Activated CD4-positive, alpha-beta T cell treated with anti-CD3 and anti-CD28 coated beads, Interleukin-2, amount 10 ng/mL, durations not matched to agents 24 days and 14 days (primary cell): ENCODE measurements at regions not wholly inside any gene's neighbourhood (a gene's known extent, or its start where the extent isn't known, plus 50 kb on each side); places are given as distances from the start of the nearest gene placed in this dataset.

ENCODE experiments used
- DNase-seq: peaks from one replicate; pipeline ENCODE4 v3.0.0; 2022
- H3K27ac Mint-ChIP-seq: one replicate; pipeline ENCODE4 v1.8.0; 2022; ENCODE audit warnings: mild to moderate bottlenecking, mixed read lengths
- H3K27me3 Mint-ChIP-seq: one replicate; pipeline ENCODE4 v1.8.0; 2022; ENCODE audit warnings: mixed read lengths
- H3K36me3 Mint-ChIP-seq: one replicate; pipeline ENCODE4 v1.8.0; 2022; ENCODE audit warnings: low read depth, mild to moderate bottlenecking, mixed read lengths
- H3K4me1 Mint-ChIP-seq: one replicate; pipeline ENCODE4 v1.8.0; 2021; ENCODE audit warnings: mixed read lengths
- H3K4me3 Mint-ChIP-seq: one replicate; pipeline ENCODE4 v1.8.0; 2022; ENCODE audit warnings: mild to moderate bottlenecking, moderate library complexity, mixed read lengths
- H3K9me3 Mint-ChIP-seq: one replicate; pipeline ENCODE4 v1.8.0; 2021; ENCODE audit warnings: mixed read lengths
- intact Hi-C: fragments of 100-400 bp; cut with micrococcal nuclease; formaldehyde crosslinking; loops from one replicate; pipeline ENCODE4 v1.15.1; 2023

- no peak overlapping the region for H3K27ac Mint-ChIP-seq
- peak; percentile 47 for DNase-seq
- no peaks in the 10 kb centered on the region for H3K36me3 Mint-ChIP-seq
- peaks cover 3% of the 10 kb centered on the region for H3K9me3 Mint-ChIP-seq
- H3K4me1 Mint-ChIP-seq = no peaks in the 10 kb centered on the region
- no peaks in the 10 kb centered on the region for H3K27me3 Mint-ChIP-seq
- intact Hi-C loops = no loop called here
- H3K4me3 Mint-ChIP-seq = no peak overlapping the region
Measured at GRCh38 chr12:34206061-34206785, 183.9 kb downstream of the ALG10 start.

GRCh38 chr12:34207858-34208257 is 185.6 kb downstream of the ALG10 start:
- H3K27me3 Mint-ChIP-seq = no peaks in the 10 kb centered on the region
- no peaks in the 10 kb centered on the region for H3K36me3 Mint-ChIP-seq
- no peaks in the 10 kb centered on the region for H3K4me1 Mint-ChIP-seq
- peaks cover 3% of the 10 kb centered on the region for H3K9me3 Mint-ChIP-seq
- no peak overlapping the region for H3K4me3 Mint-ChIP-seq
- intact Hi-C loops = no loop called here
- no peak for DNase-seq
- no peak overlapping the region for H3K27ac Mint-ChIP-seq

- intact Hi-C loops = no loop called here
- no peak overlapping the region for H3K4me3 Mint-ChIP-seq
- no peak overlapping the region for H3K27ac Mint-ChIP-seq
- H3K4me1 Mint-ChIP-seq = no peaks in the 10 kb centered on the region
- H3K27me3 Mint-ChIP-seq = no peaks in the 10 kb centered on the region
- DNase-seq = no peak
- H3K36me3 Mint-ChIP-seq = no peaks in the 10 kb centered on the region
- peaks cover 3% of the 10 kb centered on the region for H3K9me3 Mint-ChIP-seq
Measured at GRCh38 chr12:34208331-34209258, 186.3 kb downstream of the ALG10 start.

DNA sequence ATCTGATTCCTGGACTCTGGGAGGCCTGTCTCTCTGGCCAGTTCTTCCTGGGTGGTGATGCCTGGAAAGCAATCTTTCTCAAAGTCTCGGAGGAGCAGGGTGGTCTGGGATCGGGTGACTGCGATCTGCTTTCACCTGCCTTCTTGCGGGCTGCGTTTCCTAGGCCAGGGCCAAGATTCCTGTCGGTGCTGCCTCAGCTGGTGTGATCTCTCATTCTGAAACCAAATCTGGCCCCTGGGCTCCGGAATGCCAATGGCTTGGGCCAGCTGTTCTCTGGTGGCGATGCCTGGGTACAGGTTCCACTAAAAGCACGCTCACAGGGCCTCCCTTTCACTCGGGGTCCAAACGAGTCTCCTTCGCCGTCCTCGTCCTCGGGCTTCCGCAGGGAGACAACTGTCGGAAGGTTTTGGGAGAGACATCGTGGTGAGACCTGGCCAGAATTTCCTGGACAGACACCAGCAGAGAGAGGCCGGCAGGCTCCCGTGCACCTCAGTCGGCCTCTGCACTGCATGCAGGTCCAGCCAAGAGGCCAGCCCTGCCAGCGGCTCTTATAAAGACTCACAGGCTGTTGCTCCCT is 187.1 kb downstream of the ALG10 start:
- DNase-seq = no peak
- Mint-ChIP-seq H3K4me1 (no peaks in the 10 kb centered on the region), H3K36me3 (no peaks in the 10 kb centered on the region), H3K4me3 (no peak overlapping the region), H3K27ac (no peak overlapping the region), H3K27me3 (no peaks in the 10 kb centered on the region), H3K9me3 (peaks cover 3% of the 10 kb centered on the region)
- intact Hi-C loops = no loop called here

DNA sequence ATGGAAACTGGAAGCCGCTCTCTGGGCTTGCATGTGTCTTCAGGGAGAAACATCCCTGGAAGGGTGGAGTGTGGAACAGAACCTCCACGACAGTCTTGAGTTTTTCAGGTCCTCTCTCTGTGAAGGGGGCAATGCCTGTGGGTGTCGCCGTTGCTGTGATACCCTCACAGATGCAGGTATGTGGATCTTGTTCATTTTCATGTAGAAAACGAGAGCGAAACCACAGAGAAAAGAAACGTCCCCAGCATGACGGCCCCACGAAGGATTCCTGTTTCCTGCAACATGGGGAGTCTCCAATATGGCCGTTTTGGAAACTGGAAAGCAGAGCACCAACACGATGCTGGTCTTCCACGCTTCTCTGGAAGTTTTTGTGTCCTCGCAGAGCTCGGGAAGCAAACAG is 187.9 kb downstream of the ALG10 start:
- no peaks in the 10 kb centered on the region for H3K4me1 Mint-ChIP-seq
- H3K27ac Mint-ChIP-seq = no peak overlapping the region
- H3K9me3 Mint-ChIP-seq = peaks cover 3% of the 10 kb centered on the region
- H3K27me3 Mint-ChIP-seq = no peaks in the 10 kb centered on the region
- H3K36me3 Mint-ChIP-seq = no peaks in the 10 kb centered on the region
- no peak overlapping the region for H3K4me3 Mint-ChIP-seq
- intact Hi-C loops = no loop called here
- no peak for DNase-seq

DNA sequence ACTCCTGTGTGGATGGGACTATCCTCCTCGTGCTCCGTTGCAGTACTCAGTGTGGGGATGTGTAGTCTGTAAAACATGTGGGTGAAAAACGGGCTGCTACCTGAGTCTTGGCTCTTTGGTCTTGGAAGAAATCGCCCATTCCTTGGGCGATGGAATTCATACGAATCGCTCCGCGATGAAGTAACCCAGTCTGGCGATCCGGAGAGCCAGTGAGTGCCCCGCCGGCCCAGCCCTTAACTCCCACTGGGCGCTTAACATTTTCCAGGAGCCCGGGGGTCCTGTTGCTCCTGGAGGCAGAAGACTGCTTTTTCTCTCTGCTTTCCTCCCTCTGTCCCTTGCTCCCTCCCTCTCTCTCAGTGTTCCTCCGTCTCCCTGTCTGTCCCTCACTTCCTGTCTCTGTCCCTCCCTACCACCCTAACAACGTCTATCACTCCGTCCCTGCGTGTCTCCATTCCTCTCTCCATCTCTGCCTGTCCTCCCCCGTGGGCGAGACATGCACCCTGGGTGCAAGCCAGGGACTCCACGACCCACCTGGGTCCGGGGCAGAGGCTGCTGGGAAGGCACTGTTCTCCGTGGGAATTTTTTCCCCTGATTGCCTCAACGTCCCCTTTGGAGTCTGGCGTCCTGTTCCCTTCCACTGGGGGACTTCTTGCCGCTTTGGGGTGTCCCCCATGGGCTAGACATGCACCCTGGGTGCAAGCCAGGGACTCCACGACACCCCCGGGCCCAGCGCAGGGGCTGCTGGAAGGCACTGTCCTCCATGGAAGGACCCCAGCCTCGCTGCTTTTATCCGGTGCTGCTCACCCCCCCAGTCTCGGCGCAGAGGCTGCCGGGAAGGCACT is 188.6 kb downstream of the ALG10 start:
- Mint-ChIP-seq H3K4me1 (no peaks in the 10 kb centered on the region), H3K9me3 (peaks cover 3% of the 10 kb centered on the region), H3K27ac (no peak overlapping the region), H3K4me3 (no peak overlapping the region), H3K36me3 (no peaks in the 10 kb centered on the region), H3K27me3 (no peaks in the 10 kb centered on the region)
- intact Hi-C loops = no loop called here
- DNase-seq = no peak

GRCh38 chr12:34212651-34213050 is 190.4 kb downstream of the ALG10 start:
- Mint-ChIP-seq H3K4me3 (no peak overlapping the region), H3K9me3 (peaks cover 3% of the 10 kb centered on the region), H3K36me3 (no peaks in the 10 kb centered on the region), H3K4me1 (no peaks in the 10 kb centered on the region), H3K27ac (no peak overlapping the region), H3K27me3 (no peaks in the 10 kb centered on the region)
- no peak for DNase-seq
- intact Hi-C loops = no loop called here

GRCh38 chr12:34214011-34214410 is 191.7 kb downstream of the ALG10 start:
- Mint-ChIP-seq H3K27me3 (peaks cover 5% of the 10 kb centered on the region), H3K4me3 (no peak overlapping the region), H3K27ac (no peak overlapping the region), H3K4me1 (peaks cover 5% of the 10 kb centered on the region), H3K36me3 (no peaks in the 10 kb centered on the region), H3K9me3 (no peaks in the 10 kb centered on the region)
- intact Hi-C loops = no loop called here
- DNase-seq = no peak

DNA sequence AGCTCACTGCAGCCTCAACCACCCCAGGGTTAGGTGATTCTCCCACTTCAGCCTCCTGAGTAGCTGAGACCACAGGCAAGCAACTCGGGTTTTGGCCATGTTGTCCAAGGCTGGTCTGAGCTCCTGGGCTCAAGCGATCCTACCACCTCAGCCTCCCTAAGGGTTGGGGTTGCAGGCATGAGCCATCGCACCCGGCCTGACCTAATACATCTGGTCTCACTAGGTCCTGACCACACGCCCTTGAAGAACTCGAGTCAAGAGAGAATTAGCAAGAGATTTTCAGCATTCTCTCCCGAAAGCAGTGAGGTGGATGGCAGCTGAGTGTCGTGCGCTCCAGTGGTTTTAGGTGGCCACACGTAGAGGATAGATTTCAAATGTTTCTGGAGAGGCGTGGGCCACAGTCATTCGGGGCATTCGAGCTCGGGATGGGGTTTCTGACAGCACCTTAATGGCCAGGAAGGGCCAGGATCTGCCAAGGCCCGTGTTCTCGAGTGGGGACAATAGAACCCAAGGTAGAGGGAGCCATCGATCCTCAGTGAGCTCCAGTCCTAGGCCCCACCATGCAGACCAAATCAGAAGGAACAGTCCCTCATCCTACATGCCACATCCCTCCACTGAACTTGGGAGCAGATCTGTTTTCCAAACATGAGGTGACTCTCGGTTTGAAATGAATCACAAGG is 193.1 kb downstream of the ALG10 start:
- H3K4me1 Mint-ChIP-seq = peaks cover 8% of the 10 kb centered on the region
- H3K9me3 Mint-ChIP-seq = no peaks in the 10 kb centered on the region
- no peak overlapping the region for H3K27ac Mint-ChIP-seq
- H3K4me3 Mint-ChIP-seq = no peak overlapping the region
- no peaks in the 10 kb centered on the region for H3K36me3 Mint-ChIP-seq
- H3K27me3 Mint-ChIP-seq = peaks cover 9% of the 10 kb centered on the region
- intact Hi-C loops = loop anchor here (5.0 kb wide), 1 partner anchor 193 kb away; the partner anchor contains the start of gene ALG10
- DNase-seq = no peak

DNA sequence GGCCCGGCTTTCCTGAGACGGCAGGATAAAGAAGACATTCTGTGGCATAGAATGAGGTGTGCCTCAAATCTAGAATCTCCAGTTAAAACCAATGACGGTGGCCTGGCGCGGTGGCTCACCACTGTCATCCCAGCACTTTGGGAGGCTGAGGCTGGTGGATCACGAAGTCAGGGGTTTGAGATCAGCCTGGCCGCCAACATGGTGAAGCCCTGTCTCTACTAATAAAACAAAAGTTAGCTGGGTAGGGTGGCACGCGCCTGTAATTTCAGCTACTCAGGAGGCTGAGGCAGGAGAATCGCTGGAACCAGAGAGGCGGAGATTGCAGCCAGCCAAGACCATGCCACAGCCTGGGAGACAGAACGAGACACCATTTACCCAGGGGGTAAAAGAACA is 193.6 kb downstream of the ALG10 start:
- H3K27ac Mint-ChIP-seq = no peak overlapping the region
- intact Hi-C loops = loop anchor here (5.0 kb wide), 1 partner anchor 194 kb away; the partner anchor contains the start of gene ALG10
- H3K36me3 Mint-ChIP-seq = no peaks in the 10 kb centered on the region
- H3K4me1 Mint-ChIP-seq = peaks cover 8% of the 10 kb centered on the region
- H3K27me3 Mint-ChIP-seq = peaks cover 9% of the 10 kb centered on the region
- H3K4me3 Mint-ChIP-seq = no peak overlapping the region
- DNase-seq = no peak
- no peaks in the 10 kb centered on the region for H3K9me3 Mint-ChIP-seq

DNA sequence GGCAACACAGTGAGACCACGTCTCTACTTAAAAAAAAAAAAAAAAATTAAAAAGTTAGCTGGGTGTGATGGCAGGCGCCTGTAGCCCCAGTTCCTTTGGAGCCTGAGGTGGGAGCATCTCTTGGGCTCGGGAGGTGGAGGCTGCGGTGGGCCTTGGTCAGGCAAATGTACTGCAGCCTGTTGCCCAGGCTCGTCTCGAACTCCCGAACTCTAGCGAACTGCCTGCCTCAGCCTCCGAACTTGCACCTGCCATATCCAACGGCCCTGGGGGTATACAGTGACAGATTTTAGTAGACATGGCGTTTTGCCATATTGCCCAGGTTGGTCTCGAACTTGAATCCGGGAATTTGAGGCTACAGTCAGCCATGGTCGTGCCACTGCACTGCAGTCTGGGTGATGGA is 195.4 kb downstream of the ALG10 start:
- no peaks in the 10 kb centered on the region for H3K9me3 Mint-ChIP-seq
- H3K4me1 Mint-ChIP-seq = peaks cover 8% of the 10 kb centered on the region
- H3K27me3 Mint-ChIP-seq = peaks cover 9% of the 10 kb centered on the region
- no peak for DNase-seq
- H3K27ac Mint-ChIP-seq = no peak overlapping the region
- H3K4me3 Mint-ChIP-seq = no peak overlapping the region
- intact Hi-C loops = loop anchor here (1.0 to 5.0 kb wide), 3 partner anchors 94 to 1461 kb away; partner anchors contain the start of gene ALG10
- no peaks in the 10 kb centered on the region for H3K36me3 Mint-ChIP-seq

DNA sequence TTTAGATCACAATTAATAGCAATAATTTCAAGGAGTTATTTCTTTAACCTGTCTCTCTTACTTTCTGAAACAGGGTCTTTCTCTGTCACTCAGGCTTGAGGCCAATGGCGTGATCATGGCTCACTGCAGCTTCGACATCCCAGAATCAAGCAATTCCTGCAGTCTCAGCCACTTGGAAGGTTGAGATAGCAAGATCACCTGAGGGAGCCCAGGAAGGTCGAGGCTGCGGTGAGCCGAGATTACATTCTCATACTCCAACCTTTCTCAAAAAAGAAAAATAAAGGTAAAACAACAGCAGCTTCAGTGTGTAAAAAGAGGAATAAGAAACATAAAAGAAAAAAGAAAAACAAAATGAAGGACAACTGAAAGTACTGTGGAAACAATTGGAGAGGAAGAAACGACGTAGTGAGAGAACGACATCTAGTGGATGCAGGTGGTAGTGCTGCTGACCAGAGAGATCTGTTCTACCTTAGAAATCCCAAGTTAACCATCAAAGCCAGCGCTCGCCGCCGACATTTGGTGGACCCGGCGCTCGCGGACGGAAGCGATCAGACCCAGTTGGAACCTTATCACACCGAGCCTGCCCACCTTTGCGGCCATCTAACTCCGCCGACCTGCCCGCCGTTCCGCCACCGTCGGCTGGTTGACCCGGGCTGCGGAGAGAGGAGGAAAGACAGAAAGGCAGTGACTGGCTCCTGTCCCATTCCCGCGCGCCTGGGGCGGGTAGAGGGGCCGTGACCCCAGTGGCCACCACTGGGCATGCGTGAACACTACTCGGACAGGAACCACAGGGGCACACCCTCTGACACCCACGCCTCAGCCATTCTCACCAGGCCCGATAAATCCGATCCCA is 196.1 kb downstream of the ALG10 start:
- Mint-ChIP-seq H3K27ac (peak overlapping the region; percentile 80), H3K27me3 (peaks cover 9% of the 10 kb centered on the region), H3K9me3 (no peaks in the 10 kb centered on the region), H3K4me1 (peaks cover 8% of the 10 kb centered on the region), H3K36me3 (no peaks in the 10 kb centered on the region), H3K4me3 (peak overlapping the region; percentile 89)
- intact Hi-C loops = loop anchor here (1.0 to 5.0 kb wide), 3 partner anchors 95 to 1462 kb away; partner anchors contain the start of gene ALG10
- DNase-seq = peak; percentile 91
